ENCODE measurements at regions not wholly inside any gene's neighbourhood (a gene's known extent, or its start where the extent isn't known, plus 50 kb on each side); places are given as distances from the start of the nearest gene placed in this dataset.
"Not testable (repeated sequence)": the region's sequence is repeated elsewhere in the genome, so short reads cannot be mapped to it uniquely, and the experiment has no call there.

- DNase-seq (ENCODE audit: low read depth in 3 of 3, low spot score in 1 of 3), result no peak
Observed at GRCh38 chr3:95718168-95718567, 1096.2 kb upstream of the EPHA6 start.

GRCh38 chr3:95719481-95719880 lies 1094.9 kb upstream of the EPHA6 start:
- no peak for DNase-seq (ENCODE audit: low read depth in 3 of 3, low spot score in 1 of 3)

GRCh38 chr3:95721938-95722337 lies 1092.5 kb upstream of the EPHA6 start:
- no peak for DNase-seq (ENCODE audit: low read depth in 3 of 3, low spot score in 1 of 3)

- no peak for DNase-seq (ENCODE audit: low read depth in 3 of 3, low spot score in 1 of 3)
Observed at GRCh38 chr3:95725770-95726169, 1088.6 kb upstream of the EPHA6 start.

- no peak for DNase-seq (ENCODE audit: low read depth in 3 of 3, low spot score in 1 of 3)
Observed at GRCh38 chr3:95731753-95732152, 1082.6 kb upstream of the EPHA6 start.

GRCh38 chr3:95733336-95733735 lies 1081.1 kb upstream of the EPHA6 start:
- no peak for DNase-seq (ENCODE audit: low read depth in 3 of 3, low spot score in 1 of 3)

GRCh38 chr3:95738045-95738444 lies 1076.3 kb upstream of the EPHA6 start:
- no peak for DNase-seq (ENCODE audit: low read depth in 3 of 3, low spot score in 1 of 3)

- not testable (repeated sequence) for DNase-seq (ENCODE audit: low read depth in 3 of 3, low spot score in 1 of 3)
Observed at GRCh38 chr3:95744896-95745295, 1069.5 kb upstream of the EPHA6 start.

- DNase-seq (ENCODE audit: low read depth in 3 of 3, low spot score in 1 of 3), result no peak
Observed at GRCh38 chr3:95750097-95750496, 1064.3 kb upstream of the EPHA6 start.

GRCh38 chr3:95751509-95751908 lies 1062.9 kb upstream of the EPHA6 start:
- no peak for DNase-seq (ENCODE audit: low read depth in 3 of 3, low spot score in 1 of 3)

GRCh38 chr3:95752199-95752598 lies 1062.2 kb upstream of the EPHA6 start:
- DNase-seq (ENCODE audit: low read depth in 3 of 3, low spot score in 1 of 3), result no peak

- no peak for DNase-seq (ENCODE audit: low read depth in 3 of 3, low spot score in 1 of 3)
Observed at GRCh38 chr3:95758707-95759106, 1055.7 kb upstream of the EPHA6 start.

GRCh38 chr3:95759614-95760301 lies 1054.6 kb upstream of the EPHA6 start:
- DNase-seq (ENCODE audit: low read depth in 3 of 3, low spot score in 1 of 3), result no peak

- DNase-seq (ENCODE audit: low read depth in 3 of 3, low spot score in 1 of 3), result no peak
Observed at GRCh38 chr3:95775486-95776094, 1038.8 kb upstream of the EPHA6 start.

- DNase-seq (ENCODE audit: low read depth in 3 of 3, low spot score in 1 of 3), result no peak
Observed at GRCh38 chr3:95781598-95781997, 1032.8 kb upstream of the EPHA6 start.

GRCh38 chr3:95789111-95789510 lies 1025.3 kb upstream of the EPHA6 start:
- no peak for DNase-seq (ENCODE audit: low read depth in 3 of 3, low spot score in 1 of 3)

GRCh38 chr3:95797081-95797480 lies 1017.3 kb upstream of the EPHA6 start:
- no peak for DNase-seq (ENCODE audit: low read depth in 3 of 3, low spot score in 1 of 3)

GRCh38 chr3:95798628-95799027 lies 1015.8 kb upstream of the EPHA6 start:
- DNase-seq (ENCODE audit: low read depth in 3 of 3, low spot score in 1 of 3), result no peak

GRCh38 chr3:95810462-95810861 lies 1003.9 kb upstream of the EPHA6 start:
- no peak for DNase-seq (ENCODE audit: low read depth in 3 of 3, low spot score in 1 of 3)

GRCh38 chr3:95813244-95813643 lies 1001.1 kb upstream of the EPHA6 start:
- no peak for DNase-seq (ENCODE audit: low read depth in 3 of 3, low spot score in 1 of 3)

GRCh38 chr3:95815828-95816227 lies 998.6 kb upstream of the EPHA6 start:
- DNase-seq (ENCODE audit: low read depth in 3 of 3, low spot score in 1 of 3), result no peak

GRCh38 chr3:95826419-95826818 lies 988.0 kb upstream of the EPHA6 start:
- no peak for DNase-seq (ENCODE audit: low read depth in 3 of 3, low spot score in 1 of 3)

GRCh38 chr3:95832146-95832545 lies 982.2 kb upstream of the EPHA6 start:
- DNase-seq (ENCODE audit: low read depth in 3 of 3, low spot score in 1 of 3), result no peak
